GM21717 (cell line): ENCODE measurements at regions not wholly inside any gene's neighbourhood (a gene's known extent, or its start where the extent isn't known, plus 50 kb on each side); places are given as distances from the start of the nearest gene placed in this dataset.
"Not testable (repeated sequence)": the region's sequence is repeated elsewhere in the genome, so short reads cannot be mapped to it uniquely, and the experiment has no call there.

Experiments
- ATAC-seq: cut with Tn5 transposase; IDR thresholded peaks from one replicate; pipeline ENCODE4 v1.9.1; 2021; ENCODE audit warnings: mild to moderate bottlenecking, moderate library complexity; ENCODE audit not compliant: unreplicated experiment

- no peak for ATAC-seq
These were observed 688.5 kb upstream of the CHD1 start for GRCh38 chr5:99617335-99617734.

DNA sequence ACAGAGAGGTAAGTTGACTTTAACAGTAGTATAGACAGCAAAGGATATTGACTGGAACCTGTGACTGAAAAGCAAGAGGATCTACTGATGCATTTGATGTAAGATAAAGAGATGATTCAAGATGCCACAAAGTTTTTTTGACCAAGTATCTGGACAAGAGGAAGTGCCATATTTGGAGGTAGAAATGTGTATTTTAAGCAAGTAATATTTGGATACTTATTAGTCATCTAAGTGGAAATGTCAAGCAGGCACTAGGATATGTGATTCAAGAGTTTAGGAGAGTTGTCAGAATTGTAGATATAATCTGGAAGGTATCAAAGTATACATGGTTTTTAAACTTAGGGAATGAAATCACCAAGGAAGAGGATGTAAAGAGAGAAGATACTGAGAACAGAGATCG lies 686.1 kb upstream of the CHD1 start:
- ATAC-seq, result no peak

- ATAC-seq, result no peak
These were observed 678.3 kb upstream of the CHD1 start for GRCh38 chr5:99607124-99607523.

GRCh38 chr5:99605904-99606303 lies 677.1 kb upstream of the CHD1 start:
- ATAC-seq, result no peak

DNA sequence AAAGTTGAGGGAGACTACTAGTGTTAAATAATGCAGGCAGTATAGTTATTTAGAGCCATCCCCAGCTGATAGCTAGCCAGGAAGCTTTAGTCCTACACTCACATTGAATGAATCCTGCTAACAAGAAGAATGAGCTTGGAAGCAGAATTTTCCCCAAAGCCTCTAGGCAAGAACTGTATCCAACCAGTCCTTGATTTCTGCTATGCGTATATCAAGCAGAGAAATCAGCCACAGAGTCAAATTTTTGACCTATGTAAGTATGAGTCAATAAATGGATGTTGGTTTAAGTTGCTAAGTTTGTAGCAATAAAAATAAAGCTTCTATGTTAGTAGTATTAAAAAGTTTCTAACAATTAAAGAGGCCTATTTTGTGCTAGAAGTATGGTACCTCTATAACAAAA lies 672.1 kb upstream of the CHD1 start:
- ATAC-seq, result no peak

DNA sequence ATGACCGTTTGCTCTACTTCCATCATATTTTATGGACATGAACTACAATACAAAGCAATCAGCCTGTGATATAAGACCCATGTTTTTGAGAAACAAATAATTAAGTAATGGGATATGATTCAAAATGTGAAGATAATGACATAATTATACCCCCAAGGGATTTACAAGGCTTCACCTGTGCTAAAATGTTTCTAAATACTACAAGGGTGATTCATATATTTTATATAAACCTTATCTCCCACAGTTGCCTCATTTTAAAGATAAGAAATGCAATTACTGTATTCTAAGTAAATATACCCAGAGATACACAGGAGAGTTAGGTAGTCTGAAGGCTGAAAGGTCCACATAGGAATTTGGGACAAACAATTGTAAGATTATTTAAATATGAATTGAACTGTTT lies 662.0 kb upstream of the CHD1 start:
- no peak for ATAC-seq

- ATAC-seq, result no peak
These were observed 660.6 kb upstream of the CHD1 start for GRCh38 chr5:99589424-99589823.

DNA sequence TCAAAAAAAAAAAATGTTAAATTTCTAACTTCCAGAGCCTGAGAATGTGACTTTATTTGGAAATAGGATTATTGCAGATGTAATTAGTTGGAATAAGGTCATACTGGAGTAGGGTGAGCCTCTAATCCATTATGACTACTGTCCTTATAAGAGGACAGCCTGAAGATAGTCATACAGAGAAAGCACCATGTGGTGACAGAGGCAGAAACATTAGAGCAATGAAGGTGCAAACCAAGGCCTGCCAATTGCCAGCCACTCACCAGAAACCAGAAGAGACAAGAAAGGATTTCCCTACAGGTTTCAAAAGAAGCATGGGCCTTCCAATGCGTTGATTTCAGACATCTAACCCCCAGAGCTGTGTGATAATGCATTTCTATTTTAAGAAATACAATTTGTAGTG lies 659.2 kb upstream of the CHD1 start:
- ATAC-seq, result no peak

DNA sequence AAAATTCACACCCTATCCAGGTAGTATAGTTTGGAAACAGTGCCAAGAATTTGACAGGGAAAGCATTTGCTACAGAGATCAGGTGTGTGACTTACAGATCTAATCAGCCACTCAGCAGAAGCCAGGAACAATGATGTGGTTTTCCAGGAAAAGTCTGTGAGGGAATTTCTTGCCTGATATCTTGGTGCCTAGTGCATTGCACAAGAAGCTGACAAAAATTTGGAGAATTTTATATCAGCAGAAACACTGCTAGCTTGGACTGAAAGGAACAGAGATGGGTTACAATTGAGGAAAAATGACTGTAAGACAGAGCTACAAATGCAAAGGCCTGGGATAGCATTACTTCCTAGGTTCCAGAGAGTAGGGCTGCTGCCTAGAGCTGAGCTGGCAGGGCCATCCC lies 658.1 kb upstream of the CHD1 start:
- no peak for ATAC-seq

- ATAC-seq, result not testable (repeated sequence)
These were observed 652.4 kb upstream of the CHD1 start for GRCh38 chr5:99581204-99581603.

DNA sequence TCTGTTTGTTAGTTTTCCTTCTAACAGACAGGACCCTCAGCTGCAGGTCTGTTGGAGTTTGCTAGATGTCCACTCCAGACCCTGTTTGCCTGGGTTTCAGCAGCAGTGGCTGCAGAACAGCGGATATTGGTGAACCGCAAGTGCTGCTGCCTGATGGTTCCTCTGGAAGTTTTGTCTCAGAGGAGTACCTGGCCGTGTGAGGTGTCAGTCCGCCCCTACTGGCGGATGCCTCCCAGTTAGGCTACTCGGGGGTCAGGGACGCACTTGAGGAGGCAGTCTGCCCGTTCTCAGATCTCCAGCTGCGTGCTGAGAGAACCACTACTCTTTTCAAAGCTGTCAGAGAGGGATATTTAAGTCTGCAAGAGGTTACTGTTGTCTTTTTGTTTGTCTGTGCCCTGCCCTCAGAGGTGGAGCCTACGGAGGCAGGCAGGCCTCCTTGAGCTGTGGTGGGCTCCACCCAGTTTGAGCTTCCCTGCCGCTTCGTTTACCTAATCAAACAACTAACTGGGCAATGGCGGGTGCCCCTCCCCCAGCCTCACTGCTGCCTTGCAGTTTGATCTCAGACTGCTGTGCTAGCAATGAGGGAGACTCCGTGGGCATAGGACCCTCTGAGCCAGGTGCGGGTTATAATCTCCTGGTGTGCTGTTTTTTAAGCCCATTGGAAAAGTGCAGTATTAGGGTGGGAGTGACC lies 634.3 kb upstream of the CHD1 start:
- not testable (repeated sequence) for ATAC-seq

GRCh38 chr5:99553211-99553810 lies 624.5 kb upstream of the CHD1 start:
- no peak for ATAC-seq

DNA sequence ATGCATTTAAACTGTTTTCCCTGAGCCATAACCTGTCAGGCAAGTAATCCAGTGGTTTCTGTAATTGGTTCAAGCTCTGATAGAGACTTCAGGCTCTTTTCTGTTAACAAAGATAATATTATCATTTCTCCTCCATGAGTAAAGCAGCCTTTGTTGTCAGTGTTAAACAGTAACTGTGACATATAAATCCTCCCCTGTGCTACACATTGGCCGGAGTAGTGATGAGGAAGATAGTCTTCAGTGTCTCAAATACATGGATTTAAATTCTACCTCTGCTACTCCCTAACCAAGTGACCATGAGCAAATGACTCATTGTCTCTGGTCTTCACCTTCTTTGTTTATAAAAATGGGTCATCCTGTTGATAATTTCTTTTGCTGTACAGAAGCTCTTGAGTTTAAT lies 615.5 kb upstream of the CHD1 start:
- ATAC-seq, result no peak

DNA sequence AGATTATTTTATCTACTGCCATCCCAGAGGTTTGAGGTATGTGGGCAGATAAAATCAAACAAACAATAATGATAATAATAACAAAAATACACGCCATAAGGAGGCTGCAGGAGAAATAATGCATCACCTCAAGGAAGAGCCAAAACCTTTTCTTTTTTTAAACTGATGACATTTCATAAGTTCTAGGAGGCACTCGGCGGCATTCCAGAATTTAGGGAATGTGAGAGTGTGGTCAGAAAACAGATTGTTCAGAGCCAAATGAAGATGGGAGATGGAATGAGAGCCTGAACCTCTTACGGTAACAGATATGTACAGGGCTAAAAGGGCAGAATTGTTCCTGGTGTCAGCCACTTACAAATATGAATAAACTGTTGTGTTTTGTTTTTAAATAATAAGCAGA lies 615.0 kb upstream of the CHD1 start:
- ATAC-seq, result no peak

GRCh38 chr5:99534241-99534640 lies 605.4 kb upstream of the CHD1 start:
- not testable (repeated sequence) for ATAC-seq

GRCh38 chr5:99521666-99522065 lies 592.9 kb upstream of the CHD1 start:
- ATAC-seq, result not testable (repeated sequence)

DNA sequence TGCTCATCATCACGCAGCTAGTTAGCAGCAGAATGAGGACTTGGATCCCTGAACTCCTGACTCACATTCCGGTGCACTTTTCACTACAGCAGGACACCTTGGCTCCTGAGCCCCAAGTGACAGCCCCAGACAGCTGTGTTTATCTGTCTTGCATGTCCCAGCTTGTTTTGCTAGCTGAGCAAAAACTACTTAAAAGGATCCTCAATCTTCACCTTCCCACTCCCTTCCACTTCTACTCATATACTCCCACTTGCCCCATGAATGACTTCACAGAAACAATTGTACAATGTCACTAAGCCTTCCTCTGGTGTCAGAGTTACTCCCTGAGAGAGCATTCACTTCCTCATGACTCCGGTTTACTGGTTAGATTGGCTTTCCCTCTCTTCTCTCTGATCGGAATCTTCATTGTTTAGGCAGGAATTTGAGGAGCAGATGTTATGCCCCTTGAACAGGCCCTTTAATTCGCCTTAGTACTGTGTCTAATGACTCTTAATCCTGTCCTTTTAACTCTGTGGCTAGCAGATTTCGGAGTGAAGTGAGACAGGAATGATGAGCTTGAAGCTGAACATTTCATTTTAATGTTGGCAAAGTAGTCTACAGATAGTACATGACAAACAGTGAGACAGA lies 587.2 kb upstream of the CHD1 start:
- not testable (repeated sequence) for ATAC-seq

DNA sequence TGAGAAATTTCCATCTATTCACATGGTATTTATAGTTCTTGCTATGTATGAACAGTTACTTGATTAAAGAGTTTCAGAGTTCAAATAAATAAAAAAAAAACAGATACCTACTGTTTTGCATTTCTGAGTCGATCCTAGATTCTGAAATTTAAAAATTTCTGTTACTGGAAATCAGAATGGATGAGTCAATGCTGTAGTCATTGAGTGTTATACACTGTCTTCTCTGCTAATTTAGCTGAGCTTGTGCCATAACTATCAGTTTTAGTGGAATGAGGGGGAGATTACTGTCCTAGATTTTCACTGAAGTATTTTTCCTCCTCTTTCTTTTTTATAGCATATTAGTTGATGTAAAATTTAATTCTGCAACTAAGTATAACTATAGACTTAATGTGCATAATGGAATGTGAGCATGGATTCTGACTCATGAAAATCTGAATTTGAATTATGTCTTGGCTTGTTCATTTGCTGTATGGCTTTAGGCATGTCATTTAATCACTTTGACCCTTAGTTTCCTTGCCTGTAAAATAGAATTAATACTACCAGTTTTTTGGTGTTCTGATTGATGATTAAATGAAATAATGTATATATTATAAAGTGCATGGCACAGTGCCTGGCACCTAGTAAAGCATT lies 581.5 kb upstream of the CHD1 start:
- not testable (repeated sequence) for ATAC-seq

GRCh38 chr5:99509064-99509463 lies 580.3 kb upstream of the CHD1 start:
- not testable (repeated sequence) for ATAC-seq

DNA sequence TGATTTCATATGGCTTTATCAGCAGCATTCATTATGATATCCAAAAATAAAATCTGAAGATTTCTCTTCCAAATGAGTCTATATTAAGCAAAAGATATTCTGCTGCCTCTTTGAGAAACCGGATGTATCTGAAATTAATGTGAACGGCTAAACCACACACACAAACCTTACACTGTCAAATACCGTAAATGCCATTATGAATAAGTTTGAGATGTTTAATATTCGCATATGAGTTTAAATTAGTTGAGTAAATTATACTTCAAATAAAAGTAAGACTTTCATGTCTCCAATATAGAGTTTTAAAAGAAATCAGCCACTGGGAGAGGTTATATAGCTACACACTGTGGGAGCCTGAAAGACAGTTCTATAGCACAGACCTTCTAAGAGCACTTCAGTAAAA lies 566.6 kb upstream of the CHD1 start:
- not testable (repeated sequence) for ATAC-seq

- not testable (repeated sequence) for ATAC-seq
These were observed 549.6 kb upstream of the CHD1 start for GRCh38 chr5:99478450-99478849.

DNA sequence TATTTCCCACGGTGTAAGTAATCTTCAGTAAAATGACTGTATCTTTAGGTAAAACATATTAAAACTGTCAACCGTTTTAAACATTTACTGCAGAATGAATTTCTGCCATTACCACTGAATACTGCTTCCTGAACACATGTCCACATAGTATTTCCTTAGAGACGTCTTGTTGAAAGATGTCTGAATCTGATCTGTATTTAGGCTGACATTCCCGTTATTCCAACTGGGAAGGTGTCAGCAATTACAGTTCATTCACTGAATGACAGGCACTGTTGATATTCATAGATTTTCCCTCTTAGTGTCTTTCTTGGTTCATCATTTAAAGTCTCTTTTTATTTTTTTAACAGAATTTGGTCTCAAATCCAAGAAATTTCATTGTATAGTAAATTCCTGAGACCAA lies 544.5 kb upstream of the CHD1 start:
- not testable (repeated sequence) for ATAC-seq
